ENCODE measurements at regions not wholly inside any gene's neighbourhood (a gene's known extent, or its start where the extent isn't known, plus 50 kb on each side); places are given as distances from the start of the nearest gene placed in this dataset.
A peak's percentile ranks its signal among the peaks of the same experiment; 100 is the strongest.
"Not testable (repeated sequence)": the region's sequence is repeated elsewhere in the genome, so short reads cannot be mapped to it uniquely, and the experiment has no call there.

GRCh38 chr14:105765893-105766614 is 239.7 kb downstream of the TMEM121 start:
- DNase-seq, result no peak

DNA sequence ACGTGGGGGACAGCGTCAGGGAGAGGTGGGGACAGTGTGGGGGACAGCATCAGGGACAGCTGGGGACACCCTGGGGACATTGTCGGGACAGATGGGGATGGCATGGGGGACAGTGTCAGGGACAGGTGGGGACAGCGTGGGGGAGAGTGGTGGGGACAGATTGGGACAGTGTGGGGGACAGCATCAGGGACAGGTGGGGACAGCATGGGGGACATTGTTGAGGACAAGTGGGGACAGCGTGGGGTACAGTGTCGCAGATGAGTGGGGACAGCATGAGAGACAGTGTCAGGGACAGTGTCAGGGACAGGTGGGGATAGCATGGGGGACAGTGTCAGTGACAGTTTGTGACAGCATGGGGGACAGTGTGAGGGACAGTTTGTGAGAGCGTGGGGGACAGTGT is 240.9 kb downstream of the TMEM121 start:
- DNase-seq, result no peak

- not testable (repeated sequence) for DNase-seq
Measured at GRCh38 chr14:105768039-105768438, 241.7 kb downstream of the TMEM121 start.

DNA sequence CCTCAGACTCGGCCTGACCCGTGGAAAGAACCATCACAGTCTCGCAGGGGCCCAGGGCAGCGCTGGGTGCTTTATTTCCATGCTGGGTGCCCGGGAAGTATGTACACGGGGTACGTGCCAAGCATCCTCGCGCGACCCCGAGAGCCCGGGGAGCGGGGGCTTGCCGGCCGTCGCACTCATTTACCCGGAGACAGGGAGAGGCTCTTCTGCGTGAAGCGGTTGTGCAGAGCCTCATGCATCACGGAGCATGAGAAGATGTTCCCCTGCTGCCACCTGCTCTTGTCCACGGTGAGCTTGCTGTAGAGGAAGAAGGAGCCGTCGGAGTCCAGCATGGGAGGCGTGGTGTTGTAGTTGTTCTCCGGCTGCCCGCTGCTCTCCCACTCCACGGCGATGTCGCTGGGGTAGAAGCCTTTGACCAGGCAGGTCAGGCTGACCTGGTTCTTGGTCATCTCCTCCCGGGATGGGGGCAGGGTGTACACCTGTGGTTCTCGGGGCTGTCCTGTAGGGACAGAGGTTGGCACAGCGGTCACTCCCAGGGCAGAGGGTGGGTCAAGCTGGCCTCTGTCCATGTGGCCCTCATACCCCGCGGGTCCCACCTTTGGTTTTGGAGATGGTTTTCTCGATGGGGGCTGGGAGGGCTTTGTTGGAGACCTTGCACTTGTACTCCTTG is 242.8 kb downstream of the TMEM121 start:
- not testable (repeated sequence) for DNase-seq

GRCh38 chr14:105770619-105771216 is 244.3 kb downstream of the TMEM121 start:
- not testable (repeated sequence) for DNase-seq

DNA sequence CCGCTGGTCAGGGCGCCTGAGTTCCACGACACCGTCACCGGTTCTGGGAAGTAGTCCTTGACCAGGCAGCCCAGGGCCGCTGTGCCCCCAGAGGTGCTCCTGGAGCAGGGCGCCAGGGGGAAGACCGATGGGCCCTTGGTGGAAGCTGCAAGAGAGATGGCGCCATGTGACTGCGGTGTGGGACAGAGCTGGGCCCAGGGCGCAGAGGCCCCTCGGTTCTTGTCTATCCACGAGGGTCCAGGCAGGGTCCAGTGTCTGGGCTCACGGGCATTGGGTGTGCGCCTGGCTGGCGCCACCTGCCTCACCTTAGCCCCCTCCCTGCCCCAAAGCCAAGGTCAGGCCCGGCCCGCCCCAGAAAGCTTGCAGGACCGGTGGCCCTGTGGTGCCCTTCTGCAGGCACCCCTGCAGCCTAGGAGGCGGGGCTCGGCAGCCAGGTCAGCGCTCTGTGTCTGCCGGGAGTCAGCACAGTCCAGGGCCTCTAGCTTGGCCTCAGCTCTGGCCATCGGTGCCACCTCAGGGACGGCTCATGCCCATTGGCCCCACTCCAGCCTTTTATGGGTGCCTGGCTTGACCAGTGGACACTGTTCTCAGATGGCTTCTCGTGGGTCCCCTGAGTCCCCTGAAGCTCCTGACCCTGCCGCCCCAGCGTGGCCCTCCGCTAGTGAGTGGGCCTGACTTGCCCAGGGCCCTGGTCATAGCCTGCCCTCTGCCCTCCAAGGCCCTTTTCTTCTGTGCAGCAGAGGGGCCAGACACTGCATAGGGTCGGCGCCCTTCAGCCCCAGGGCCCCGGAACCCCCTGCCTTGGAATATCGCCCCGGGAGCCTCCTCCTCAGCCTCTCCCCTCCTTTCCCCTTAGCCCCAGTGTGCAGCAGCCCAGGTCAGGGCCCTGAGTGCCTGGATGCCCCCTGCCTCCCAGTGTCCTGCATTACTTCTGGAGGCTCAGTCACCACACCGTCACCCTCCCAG is 245.2 kb downstream of the TMEM121 start:
- DNase-seq, result not testable (repeated sequence)

GRCh38 chr14:105772710-105773250 is 246.4 kb downstream of the TMEM121 start:
- not testable (repeated sequence) for DNase-seq

DNA sequence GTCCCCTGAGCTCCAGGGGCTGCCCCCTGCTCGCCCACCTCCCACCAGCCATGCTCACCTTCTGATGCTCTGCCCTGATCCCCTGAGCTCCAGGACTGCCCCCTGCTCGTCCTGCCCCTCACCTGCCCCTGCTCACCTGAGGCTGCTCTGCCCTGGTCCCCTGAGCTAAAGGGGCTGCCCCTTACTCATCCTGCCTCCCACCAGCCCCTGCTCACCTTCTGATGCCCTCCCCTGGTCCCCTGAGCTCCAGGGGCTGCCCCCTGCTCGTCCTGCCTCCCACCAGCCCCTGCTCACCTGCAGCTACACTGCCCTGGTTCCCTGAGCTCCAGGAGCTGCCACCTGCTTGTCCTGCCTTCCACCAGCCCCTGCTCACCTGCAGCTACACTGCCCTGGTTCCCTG is 247.2 kb downstream of the TMEM121 start:
- DNase-seq, result no peak

- peak in 2 of 3 experiments; percentile 24 to 40 for DNase-seq
Measured at GRCh38 chr14:105774001-105774400, 247.6 kb downstream of the TMEM121 start.

DNA sequence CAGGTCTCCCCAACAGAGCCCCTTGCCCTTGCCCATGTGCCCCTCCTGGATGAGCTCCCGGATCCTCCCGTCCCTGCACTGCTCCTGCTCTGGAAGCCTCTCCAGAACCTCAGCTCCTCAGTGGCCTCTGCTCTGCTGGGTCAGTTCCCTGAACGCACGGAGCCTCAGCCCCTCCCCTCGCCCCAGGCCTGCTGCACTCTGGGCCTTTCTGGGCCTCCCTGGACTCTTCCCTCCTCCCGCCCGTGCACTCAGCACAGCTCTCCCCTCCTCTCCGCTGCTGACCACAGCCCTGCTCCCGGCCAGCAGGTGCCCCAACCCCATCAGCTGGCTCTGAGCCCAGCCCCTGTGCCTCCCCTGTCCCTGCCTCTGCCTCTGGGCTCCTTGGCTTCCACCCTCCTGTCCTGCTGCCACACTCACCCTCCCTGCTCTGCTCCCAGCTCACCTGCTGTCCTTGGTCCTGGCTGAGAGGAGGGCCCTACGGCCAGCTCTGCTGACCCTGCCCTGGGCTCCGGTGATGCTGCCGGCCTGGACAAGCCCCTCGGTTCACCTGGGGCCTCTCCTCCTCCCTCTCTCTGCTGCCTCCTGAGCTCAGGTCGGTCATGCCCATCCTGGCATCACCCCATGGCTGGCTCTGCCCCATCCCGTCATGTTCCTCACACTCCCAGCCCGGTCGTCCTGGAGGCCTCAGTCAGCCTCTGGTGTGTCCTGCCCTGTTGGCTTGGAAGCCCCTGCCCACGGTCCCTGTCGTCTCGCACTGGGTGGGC is 248.4 kb downstream of the TMEM121 start:
- peak in 1 of 3 experiments; percentile 13 for DNase-seq

DNA sequence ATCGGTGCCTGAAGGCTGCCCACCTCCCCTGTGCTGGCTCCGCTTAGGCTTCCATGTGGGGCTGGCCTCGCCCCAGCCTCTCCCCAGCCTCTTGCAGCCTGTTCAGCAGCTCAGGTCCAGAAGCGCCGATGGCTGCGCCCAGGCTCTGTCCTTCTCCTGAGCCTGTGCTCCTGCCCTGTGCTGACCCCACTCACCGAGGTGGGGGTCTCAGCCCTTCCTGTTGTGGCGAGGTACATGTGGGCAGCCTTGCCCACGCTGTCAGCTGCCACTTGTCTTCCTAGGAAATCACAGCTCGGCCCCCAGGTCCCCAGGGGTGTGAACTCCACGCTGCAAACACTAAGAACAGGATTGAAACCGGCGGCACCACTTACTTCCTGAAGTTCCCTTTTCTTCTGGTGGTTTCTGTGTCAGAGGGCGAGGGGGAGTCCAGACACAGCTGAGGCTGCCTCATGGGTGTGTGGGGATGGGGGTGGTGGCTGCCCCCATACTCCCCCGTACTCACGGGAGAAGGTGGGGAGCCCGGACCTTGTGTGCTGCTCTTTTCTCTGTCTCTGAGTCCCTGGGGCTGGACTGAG is 249.1 kb downstream of the TMEM121 start:
- DNase-seq, result not testable (repeated sequence)

- not testable (repeated sequence) for DNase-seq
Measured at GRCh38 chr14:105776112-105776511, 249.7 kb downstream of the TMEM121 start.

DNA sequence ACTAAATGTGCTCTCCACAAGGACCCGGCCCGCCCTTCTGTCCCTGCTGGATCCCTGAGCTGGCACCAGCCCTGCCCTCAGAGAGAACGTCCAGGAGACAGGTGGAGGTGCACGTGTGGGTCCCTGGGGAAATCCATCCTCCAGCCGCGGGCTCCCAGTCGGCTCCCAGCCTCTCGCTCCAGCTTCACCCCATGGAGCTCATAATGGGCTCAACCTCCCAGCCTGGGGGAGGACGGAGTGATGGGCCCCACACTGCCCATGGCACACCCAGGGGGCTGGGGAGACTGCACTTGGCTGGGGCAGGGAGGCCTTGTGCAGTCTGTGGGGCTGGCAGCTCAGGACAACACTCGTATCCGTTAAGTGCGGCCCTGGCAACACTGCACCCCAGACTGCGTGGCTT is 250.5 kb downstream of the TMEM121 start:
- DNase-seq, result no peak

GRCh38 chr14:105783707-105784106 is 257.3 kb downstream of the TMEM121 start:
- no peak for DNase-seq

DNA sequence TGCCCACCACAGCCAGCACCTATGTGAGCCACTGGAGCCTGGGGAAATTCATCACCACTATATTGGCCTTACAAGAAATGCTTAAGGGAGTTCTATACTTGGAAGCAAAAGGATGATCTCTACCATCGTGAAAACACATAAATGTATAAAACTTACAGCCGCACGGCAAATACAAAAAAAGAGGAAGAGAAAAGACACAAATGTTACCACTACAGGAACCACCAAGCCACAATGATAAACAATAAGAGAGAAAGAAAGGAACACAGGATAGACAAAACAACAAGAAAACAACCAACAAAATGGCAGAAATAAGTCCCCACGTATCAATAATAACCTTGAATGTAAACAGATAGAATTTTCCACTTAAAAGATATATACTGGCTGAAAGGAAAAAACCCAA is 267.5 kb downstream of the TMEM121 start:
- DNase-seq, result no peak

GRCh38 chr14:105797546-105797945 is 271.2 kb downstream of the TMEM121 start:
- no peak for DNase-seq

DNA sequence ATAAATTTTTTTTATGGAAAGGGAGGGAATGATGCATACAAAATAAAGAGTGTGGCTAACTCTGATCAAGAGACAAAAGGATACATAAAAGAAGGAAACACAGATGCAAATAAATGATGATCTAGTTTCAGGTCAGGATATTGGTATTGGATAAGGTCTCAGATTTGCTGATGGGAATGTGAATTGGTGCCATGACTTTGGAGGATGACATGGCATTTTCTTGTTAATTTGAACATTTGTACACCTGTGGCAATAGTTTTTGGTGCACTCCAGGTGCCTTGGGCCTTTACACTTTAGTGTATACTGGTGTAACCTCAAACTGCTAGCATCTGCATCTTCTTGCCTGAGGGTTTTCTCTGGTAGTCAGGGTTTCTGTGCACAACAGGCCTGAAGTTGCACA is 279.3 kb downstream of the TMEM121 start:
- no peak for DNase-seq

- peak in 1 of 3 experiments; percentile 21 for DNase-seq
Measured at GRCh38 chr14:105806568-105806967, 280.2 kb downstream of the TMEM121 start.

DNA sequence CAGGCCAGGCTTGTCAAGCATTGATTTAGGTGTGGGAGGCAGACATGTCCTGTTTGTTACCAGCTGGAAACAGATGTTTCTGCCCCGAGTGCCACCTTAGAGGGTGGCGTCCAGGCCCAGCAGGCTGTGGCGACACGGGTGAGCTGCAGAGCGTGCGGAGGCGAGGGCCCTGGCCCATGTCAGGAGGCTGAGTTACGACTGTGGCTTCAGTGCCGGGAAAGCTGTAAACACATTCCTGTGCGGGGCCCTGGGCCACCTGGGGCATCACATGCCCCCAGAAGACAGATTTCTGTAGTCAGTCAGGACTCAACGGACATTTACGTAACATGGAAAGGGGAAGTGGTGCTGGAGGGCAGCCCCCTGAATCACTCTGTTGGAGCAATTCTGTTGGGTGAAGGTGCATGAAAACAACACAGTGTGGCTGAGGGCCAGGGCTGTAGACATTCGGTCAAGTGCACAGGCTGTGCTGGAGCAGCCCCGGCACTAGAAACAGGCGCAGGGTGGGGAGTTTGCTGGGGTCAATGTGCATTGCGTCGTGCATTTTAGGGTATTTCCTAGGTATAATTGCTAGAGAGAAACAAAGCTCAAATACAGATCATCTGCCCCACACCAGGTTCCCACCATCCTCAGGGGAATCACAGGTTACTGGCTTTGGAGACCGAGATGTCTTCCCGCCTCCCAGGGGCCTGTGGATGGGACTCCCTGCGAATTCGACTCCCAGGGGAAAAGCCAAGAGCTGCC is 291.8 kb downstream of the TMEM121 start:
- DNase-seq, result no peak

GRCh38 chr14:105818712-105819005 is 292.3 kb downstream of the TMEM121 start:
- no peak for DNase-seq

GRCh38 chr14:105830171-105830570 is 303.8 kb downstream of the TMEM121 start:
- DNase-seq, result no peak
